Trophoblast cell (in vitro differentiated cells and primary cell): ENCODE measurements at regions not wholly inside any gene's neighbourhood (a gene's known extent, or its start where the extent isn't known, plus 50 kb on each side); places are given as distances from the start of the nearest gene placed in this dataset.

Experiments used
- DNase-seq, 2 donors: peaks; one replicate each; pipeline ENCODE4 v3.0.0-alpha.2; 2016
- H2AFZ ChIP-seq: 2 replicates; pipeline ENCODE4 v1.6.1; 2013; ENCODE audit warnings: low read length, moderate library complexity, mild to moderate bottlenecking; ENCODE audit not compliant: insufficient read depth, poor library complexity
- H2AK5ac ChIP-seq: 2 replicates; pipeline ENCODE4 v1.6.1; 2013; ENCODE audit warnings: mild to moderate bottlenecking, low read length
- H2BK120ac ChIP-seq: 2 replicates; pipeline ENCODE4 v1.6.1; 2013; ENCODE audit warnings: low read length, mild to moderate bottlenecking, moderate library complexity; ENCODE audit not compliant: insufficient read depth, poor library complexity
- H2BK12ac ChIP-seq: 2 replicates; pipeline ENCODE4 v1.6.1; 2013; ENCODE audit warnings: mild to moderate bottlenecking, low read length, moderate library complexity
- H2BK5ac ChIP-seq: 2 replicates; pipeline ENCODE4 v1.6.1; 2013; ENCODE audit warnings: low read length, low read depth, moderate library complexity, mild to moderate bottlenecking; ENCODE audit not compliant: poor library complexity
- H3K14ac ChIP-seq: 2 replicates; pipeline ENCODE4 v1.6.1; 2013; ENCODE audit warnings: mild to moderate bottlenecking, low read length
- H3K18ac ChIP-seq: 2 replicates; pipeline ENCODE4 v1.6.1; 2013; ENCODE audit warnings: mild to moderate bottlenecking, low read length
- H3K23ac ChIP-seq: 2 replicates; pipeline ENCODE4 v1.6.1; 2013; ENCODE audit warnings: low read length
- H3K27ac ChIP-seq: 2 replicates; pipeline ENCODE4 v1.5.1; 2013; ENCODE audit warnings: low read depth, mild to moderate bottlenecking, inconsistent platforms, low read length, moderate library complexity
- H3K27me3 ChIP-seq: 2 replicates; pipeline ENCODE4 v1.6.1; 2013; ENCODE audit warnings: inconsistent platforms, mild to moderate bottlenecking, low read length, moderate library complexity; ENCODE audit not compliant: insufficient read depth
- H3K36me3 ChIP-seq, 2 experiments: 1 replicate in 1 of 2; 2 replicates in 1 of 2; pipeline ENCODE4 v1.6.1; 2013; ENCODE audit warnings: low read length in 2 of 2, mild to moderate bottlenecking in 2 of 2, moderate library complexity in 1 of 2; ENCODE audit not compliant: insufficient read depth in 2 of 2, control insufficient read depth in 1 of 2
- H3K4ac ChIP-seq: 2 replicates; pipeline ENCODE4 v1.6.1; 2013; ENCODE audit warnings: low read depth, mild to moderate bottlenecking, low read length, moderate library complexity
- H3K4me1 ChIP-seq, 2 experiments: 1 replicate in 1 of 2; 2 replicates in 1 of 2; pipeline ENCODE4 v1.6.1; 2013; ENCODE audit warnings: low read length in 2 of 2, mild to moderate bottlenecking in 2 of 2, moderate library complexity in 1 of 2; ENCODE audit not compliant: insufficient read depth in 2 of 2, control insufficient read depth in 1 of 2
- H3K4me2 ChIP-seq: 2 replicates; pipeline ENCODE4 v1.6.1; 2013; ENCODE audit warnings: inconsistent platforms, mild to moderate bottlenecking, low read length, moderate library complexity
- H3K4me3 ChIP-seq: 2 replicates; pipeline ENCODE4 v1.5.1; 2013; ENCODE audit warnings: mild to moderate bottlenecking, low read depth, low read length, inconsistent platforms
- H3K79me1 ChIP-seq: one replicate; pipeline ENCODE4 v1.6.1; 2013; ENCODE audit warnings: low read length
- H3K79me2 ChIP-seq: 2 replicates; pipeline ENCODE4 v1.6.1; 2013; ENCODE audit warnings: low read length, mild to moderate bottlenecking; ENCODE audit not compliant: control insufficient read depth, insufficient read depth, poor library complexity
- H3K9ac ChIP-seq: 2 replicates; pipeline ENCODE4 v1.6.1; 2013; ENCODE audit warnings: mild to moderate bottlenecking, low read length
- H3K9me3 ChIP-seq: 2 replicates; pipeline ENCODE4 v1.6.1; 2013; ENCODE audit warnings: low read depth, mild to moderate bottlenecking, control low read depth, inconsistent platforms, low read length; ENCODE audit not compliant: insufficient read depth
- H4K12ac ChIP-seq: 2 replicates; pipeline ENCODE4 v1.6.1; 2013; ENCODE audit warnings: low read depth, mild to moderate bottlenecking, low read length, moderate library complexity
- H4K8ac ChIP-seq: 2 replicates; pipeline ENCODE4 v1.6.1; 2013; ENCODE audit warnings: low read depth, mild to moderate bottlenecking, low read length, moderate library complexity
- H4K91ac ChIP-seq: one replicate; pipeline ENCODE4 v1.6.1; 2013; ENCODE audit warnings: low read depth, mild to moderate bottlenecking, low read length, moderate library complexity
- WGBS: extraction: QIAGEN DNeasy Blood & Tissue Kit; methylation state at CpG from one replicate; pipeline ENCODE4 v1.1.7; 2013; ENCODE audit warnings: missing lambda C conversion rate; ENCODE audit not compliant: insufficient read length, insufficient coverage; ENCODE audit errors: extremely low coverage; 5-methylcytosine and 5-hydroxymethylcytosine counted together

DNA sequence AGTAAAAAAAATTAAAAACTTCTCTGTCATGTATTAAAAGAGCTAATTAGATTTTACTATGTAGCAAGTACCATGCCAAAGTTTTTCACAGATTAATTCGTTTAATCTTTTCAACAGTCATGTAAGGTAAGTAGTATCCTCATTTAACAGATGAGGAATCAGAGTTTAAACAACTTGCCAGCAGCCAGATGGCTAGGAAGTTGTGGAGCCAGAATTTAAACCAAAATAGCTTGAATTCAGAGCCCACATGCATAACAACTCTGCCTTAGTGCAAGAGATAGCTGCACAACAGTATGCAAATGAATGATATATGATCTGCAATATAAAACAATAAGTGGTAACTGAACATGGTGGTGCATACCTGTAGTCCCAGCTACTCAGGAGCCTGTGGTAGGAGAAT, 75.3 kb downstream of the NAP1L3 start:
- H2BK5ac ChIP-seq, result no peak overlapping the region
- no peak overlapping the region for H2AFZ ChIP-seq
- no peak for DNase-seq
- no peak overlapping the region for H4K12ac ChIP-seq
- no peak overlapping the region for H3K14ac ChIP-seq
- no peak overlapping the region for H4K8ac ChIP-seq
- H3K4me2 ChIP-seq, result no peak overlapping the region
- H3K4me1 ChIP-seq, result no peaks in the 10 kb centered on the region
- H3K9me3 ChIP-seq, result no peaks in the 10 kb centered on the region
- H3K23ac ChIP-seq, result no peak overlapping the region
- no peaks in the 10 kb centered on the region for H3K79me1 ChIP-seq
- H3K79me2 ChIP-seq, result no peaks in the 10 kb centered on the region
- no peak overlapping the region for H2AK5ac ChIP-seq
- no peak overlapping the region for H3K18ac ChIP-seq
- H3K4ac ChIP-seq, result no peak overlapping the region
- WGBS, result no CpG with 5 or more reads among the region's 1 CpG
- no peak overlapping the region for H3K9ac ChIP-seq
- H3K4me3 ChIP-seq, result no peak overlapping the region
- H3K27me3 ChIP-seq, result no peaks in the 10 kb centered on the region
- H2BK120ac ChIP-seq, result no peak overlapping the region
- no peaks in the 10 kb centered on the region for H3K36me3 ChIP-seq
- H4K91ac ChIP-seq, result no peak overlapping the region
- no peak overlapping the region for H2BK12ac ChIP-seq
- no peak overlapping the region for H3K27ac ChIP-seq

- Histone ChIP-seq H2AK5ac (no peak overlapping the region), H3K79me2 (no peaks in the 10 kb centered on the region), H3K27ac (no peak overlapping the region), H3K4me1 (no peaks in the 10 kb centered on the region), H3K27me3 (no peaks in the 10 kb centered on the region), H4K12ac (no peak overlapping the region), H3K9me3 (no peaks in the 10 kb centered on the region), H2AFZ (no peak overlapping the region), H4K8ac (no peak overlapping the region), H4K91ac (no peak overlapping the region), H3K79me1 (no peaks in the 10 kb centered on the region), H3K23ac (no peak overlapping the region), H3K36me3 (no peaks in the 10 kb centered on the region), H3K14ac (no peak overlapping the region), H2BK120ac (no peak overlapping the region), H3K4me3 (no peak overlapping the region), H3K9ac (no peak overlapping the region), H2BK12ac (no peak overlapping the region), H3K4ac (no peak overlapping the region), H2BK5ac (no peak overlapping the region), H3K4me2 (no peak overlapping the region), H3K18ac (no peak overlapping the region)
- WGBS, result no CpG with 5 or more reads among the region's 2 CpGs
- no peak for DNase-seq
These were observed 78.6 kb downstream of the NAP1L3 start for GRCh38 chrX:93594780-93595179.

DNA sequence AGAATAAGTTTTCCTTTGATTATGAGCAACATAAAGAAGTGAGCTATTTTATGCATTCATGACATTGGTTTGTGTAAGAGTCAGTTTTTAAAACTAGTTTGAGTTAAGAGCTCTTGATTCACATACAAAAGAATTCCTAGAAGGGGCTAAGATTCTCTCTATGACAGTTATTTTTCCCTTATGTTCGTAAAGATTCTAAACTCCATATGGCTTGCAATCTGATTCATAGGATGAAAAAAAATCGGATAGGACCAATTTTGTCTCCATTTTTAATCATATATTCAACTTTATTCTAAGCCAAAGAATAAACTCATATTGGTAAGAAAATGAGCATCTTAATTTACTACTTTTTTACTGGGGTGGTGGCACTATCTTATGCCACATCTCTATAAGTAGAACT, 79.4 kb downstream of the NAP1L3 start:
- Histone ChIP-seq H3K79me2 (no peaks in the 10 kb centered on the region), H3K4me3 (no peak overlapping the region), H4K91ac (no peak overlapping the region), H3K4me2 (no peak overlapping the region), H2AFZ (no peak overlapping the region), H4K8ac (no peak overlapping the region), H3K9me3 (no peaks in the 10 kb centered on the region), H3K4me1 (no peaks in the 10 kb centered on the region), H3K14ac (no peak overlapping the region), H3K79me1 (no peaks in the 10 kb centered on the region), H2AK5ac (no peak overlapping the region), H3K27me3 (no peaks in the 10 kb centered on the region), H3K23ac (no peak overlapping the region), H4K12ac (no peak overlapping the region), H2BK5ac (no peak overlapping the region), H3K9ac (no peak overlapping the region), H3K4ac (no peak overlapping the region), H3K18ac (no peak overlapping the region), H2BK120ac (no peak overlapping the region), H2BK12ac (no peak overlapping the region), H3K27ac (no peak overlapping the region), H3K36me3 (no peaks in the 10 kb centered on the region)
- DNase-seq, result no peak
- WGBS, result no CpG with 5 or more reads among the region's 2 CpGs

DNA sequence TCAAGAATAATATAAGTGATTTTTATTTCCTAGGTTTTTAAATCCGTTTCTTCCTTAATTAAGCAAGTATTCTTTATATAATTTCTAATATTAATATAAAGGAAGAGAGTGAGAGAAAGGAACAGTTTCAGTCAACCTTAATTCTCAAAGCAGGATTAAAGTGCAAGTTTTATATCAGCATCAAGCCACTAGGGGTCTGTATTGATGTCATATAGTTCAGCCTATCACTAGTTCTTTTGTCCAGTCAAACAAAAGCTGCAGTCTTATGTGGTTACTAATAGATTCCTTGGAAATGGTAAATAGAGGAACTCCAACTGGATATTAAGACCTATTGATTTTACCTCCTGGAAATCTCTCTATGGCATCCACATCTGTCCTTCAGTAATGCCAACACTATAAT, 82.0 kb downstream of the NAP1L3 start:
- H2BK12ac ChIP-seq, result no peak overlapping the region
- H4K8ac ChIP-seq, result no peak overlapping the region
- H2BK5ac ChIP-seq, result no peak overlapping the region
- H3K18ac ChIP-seq, result no peak overlapping the region
- WGBS, result no CpG with 5 or more reads among the region's 1 CpG
- no peaks in the 10 kb centered on the region for H3K79me2 ChIP-seq
- H3K23ac ChIP-seq, result no peak overlapping the region
- DNase-seq, result no peak
- no peaks in the 10 kb centered on the region for H3K4me1 ChIP-seq
- no peak overlapping the region for H4K12ac ChIP-seq
- no peaks in the 10 kb centered on the region for H3K9me3 ChIP-seq
- no peak overlapping the region for H4K91ac ChIP-seq
- no peak overlapping the region for H2AFZ ChIP-seq
- no peak overlapping the region for H3K14ac ChIP-seq
- H3K4me3 ChIP-seq, result no peak overlapping the region
- no peak overlapping the region for H3K4me2 ChIP-seq
- H3K9ac ChIP-seq, result no peak overlapping the region
- no peak overlapping the region for H2AK5ac ChIP-seq
- H2BK120ac ChIP-seq, result no peak overlapping the region
- no peaks in the 10 kb centered on the region for H3K27me3 ChIP-seq
- no peaks in the 10 kb centered on the region for H3K36me3 ChIP-seq
- no peak overlapping the region for H3K27ac ChIP-seq
- H3K79me1 ChIP-seq, result no peaks in the 10 kb centered on the region
- no peak overlapping the region for H3K4ac ChIP-seq

- H2BK5ac ChIP-seq, result no peak overlapping the region
- no peak overlapping the region for H3K4ac ChIP-seq
- no peak overlapping the region for H4K91ac ChIP-seq
- H2AK5ac ChIP-seq, result no peak overlapping the region
- no peak overlapping the region for H4K12ac ChIP-seq
- no peak overlapping the region for H3K9ac ChIP-seq
- H3K14ac ChIP-seq, result no peak overlapping the region
- H2BK12ac ChIP-seq, result no peak overlapping the region
- no peak for DNase-seq
- no peak overlapping the region for H3K4me2 ChIP-seq
- no peak overlapping the region for H2BK120ac ChIP-seq
- no peaks in the 10 kb centered on the region for H3K9me3 ChIP-seq
- H4K8ac ChIP-seq, result no peak overlapping the region
- no peak overlapping the region for H3K27ac ChIP-seq
- H3K4me1 ChIP-seq, result no peaks in the 10 kb centered on the region
- H3K79me2 ChIP-seq, result no peaks in the 10 kb centered on the region
- H3K18ac ChIP-seq, result no peak overlapping the region
- H3K79me1 ChIP-seq, result no peaks in the 10 kb centered on the region
- H3K23ac ChIP-seq, result no peak overlapping the region
- no peaks in the 10 kb centered on the region for H3K27me3 ChIP-seq
- H3K36me3 ChIP-seq, result no peaks in the 10 kb centered on the region
- no peak overlapping the region for H3K4me3 ChIP-seq
- H2AFZ ChIP-seq, result no peak overlapping the region
These were observed 87.7 kb downstream of the NAP1L3 start for GRCh38 chrX:93585661-93586060.
